LoVo (cell line): ENCODE measurements at regions not wholly inside any gene's neighbourhood (a gene's known extent, or its start where the extent isn't known, plus 50 kb on each side); places are given as distances from the start of the nearest gene placed in this dataset.
"Not testable (repeated sequence)": the region's sequence is repeated elsewhere in the genome, so short reads cannot be mapped to it uniquely, and the experiment has no call there.

Source experiments
- DNase-seq: peaks from one replicate; pipeline ENCODE4 v3.0.0-alpha.2; 2016; ENCODE audit warnings: low spot score

- DNase-seq = peak; percentile 35
Observed at GRCh38 chr3:152100491-152101132, 168.1 kb upstream of the MBNL1 start.

GRCh38 chr3:152102410-152102809 lies 166.3 kb upstream of the MBNL1 start:
- DNase-seq = no peak

DNA sequence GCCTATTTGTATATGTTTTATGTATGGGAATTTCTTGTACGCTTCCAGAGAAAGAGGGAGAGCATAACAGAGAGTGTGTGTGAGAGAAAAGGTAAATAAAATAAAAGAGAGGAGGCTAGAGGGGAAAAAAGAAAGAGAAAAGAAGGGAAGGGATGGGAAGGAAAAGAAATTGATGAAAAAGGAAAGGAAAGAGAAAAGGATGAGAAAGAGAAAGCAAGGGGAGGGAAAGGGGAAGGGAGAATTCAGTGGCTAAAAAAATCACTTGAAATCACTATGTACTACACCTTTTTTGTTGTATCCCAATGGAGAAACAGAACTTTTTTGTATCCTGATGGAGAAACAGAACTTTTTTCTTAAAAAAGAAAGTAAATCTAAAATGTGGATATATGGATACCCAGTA lies 165.5 kb upstream of the MBNL1 start:
- no peak for DNase-seq

GRCh38 chr3:152104847-152105415 lies 163.8 kb upstream of the MBNL1 start:
- no peak for DNase-seq

GRCh38 chr3:152105446-152105845 lies 163.3 kb upstream of the MBNL1 start:
- DNase-seq = no peak

GRCh38 chr3:152109038-152109437 lies 159.7 kb upstream of the MBNL1 start:
- DNase-seq = no peak

GRCh38 chr3:152113413-152113812 lies 155.3 kb upstream of the MBNL1 start:
- DNase-seq = no peak

GRCh38 chr3:152113992-152114651 lies 154.6 kb upstream of the MBNL1 start:
- DNase-seq = no peak

DNA sequence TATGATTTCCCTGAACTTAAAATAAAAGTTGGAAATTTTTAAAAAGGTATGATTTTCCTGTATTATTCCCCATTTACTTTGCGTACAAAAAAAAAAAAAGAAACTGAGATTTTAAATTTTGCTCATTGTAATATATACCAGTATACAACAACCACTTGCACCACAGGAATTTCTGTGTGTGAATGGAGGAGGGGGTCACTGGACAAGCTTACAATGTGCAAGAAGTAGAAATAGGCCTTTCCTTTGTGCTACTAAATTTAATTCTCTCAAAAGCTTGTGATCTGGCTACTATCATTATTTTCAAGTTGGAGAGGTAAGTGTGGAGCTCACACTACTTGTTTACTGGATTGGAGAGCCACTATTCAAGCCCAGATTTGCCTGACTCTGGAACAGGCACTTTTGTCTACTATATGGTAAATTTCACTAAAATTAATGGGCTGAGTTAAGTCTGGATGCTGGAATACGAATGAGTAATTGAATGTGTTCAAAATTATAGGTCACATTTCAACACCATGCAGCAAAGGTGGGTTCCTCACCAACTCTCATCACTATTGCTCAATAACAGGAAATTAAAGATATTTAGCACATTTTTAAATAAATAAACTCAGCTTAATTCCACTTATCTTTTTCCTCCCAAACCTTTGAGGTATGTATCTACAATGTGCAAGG lies 148.0 kb upstream of the MBNL1 start:
- DNase-seq = no peak

DNA sequence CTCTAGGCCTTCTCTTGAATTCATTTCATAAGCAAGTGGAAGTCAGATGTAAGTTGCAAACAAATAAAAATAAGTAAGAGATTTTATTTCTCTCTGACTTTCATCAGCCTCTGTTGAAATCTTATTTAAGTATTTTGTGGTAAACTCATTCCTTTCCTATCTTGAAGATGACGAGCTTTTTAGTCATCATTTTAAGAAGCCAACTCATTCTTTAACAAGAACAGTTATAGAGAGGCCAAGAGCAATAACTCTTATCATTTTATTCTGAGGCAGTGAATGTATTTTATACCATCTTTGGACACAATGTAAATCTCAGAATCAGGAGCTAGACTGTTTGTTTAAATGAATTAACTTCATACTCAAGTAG lies 147.5 kb upstream of the MBNL1 start:
- DNase-seq = peak; percentile 34

DNA sequence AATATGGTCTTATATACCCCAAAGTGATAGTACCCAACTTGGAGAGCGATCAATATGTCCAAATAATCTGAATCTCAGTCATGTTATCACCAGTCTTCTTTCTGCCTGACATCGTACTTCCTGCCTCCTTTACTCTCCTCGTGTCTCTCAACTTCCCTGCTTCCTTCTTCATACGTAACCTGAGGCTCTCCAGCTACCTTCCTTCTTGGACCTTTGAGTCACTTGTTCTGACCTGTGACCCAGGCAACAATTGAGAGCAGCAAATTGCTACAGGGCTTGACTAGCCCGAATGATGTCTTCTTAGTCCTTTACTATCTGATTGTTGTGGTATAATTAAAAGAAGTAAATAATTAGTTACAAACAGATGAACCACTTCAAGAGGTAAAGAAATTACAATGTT lies 145.9 kb upstream of the MBNL1 start:
- DNase-seq = no peak

- DNase-seq = no peak
Observed at GRCh38 chr3:152123457-152123856, 145.3 kb upstream of the MBNL1 start.

GRCh38 chr3:152126260-152126659 lies 142.5 kb upstream of the MBNL1 start:
- no peak for DNase-seq

- no peak for DNase-seq
Observed at GRCh38 chr3:152127058-152127457, 141.7 kb upstream of the MBNL1 start.

- DNase-seq = no peak
Observed at GRCh38 chr3:152128356-152128755, 140.4 kb upstream of the MBNL1 start.

- no peak for DNase-seq
Observed at GRCh38 chr3:152139651-152140050, 129.1 kb upstream of the MBNL1 start.

DNA sequence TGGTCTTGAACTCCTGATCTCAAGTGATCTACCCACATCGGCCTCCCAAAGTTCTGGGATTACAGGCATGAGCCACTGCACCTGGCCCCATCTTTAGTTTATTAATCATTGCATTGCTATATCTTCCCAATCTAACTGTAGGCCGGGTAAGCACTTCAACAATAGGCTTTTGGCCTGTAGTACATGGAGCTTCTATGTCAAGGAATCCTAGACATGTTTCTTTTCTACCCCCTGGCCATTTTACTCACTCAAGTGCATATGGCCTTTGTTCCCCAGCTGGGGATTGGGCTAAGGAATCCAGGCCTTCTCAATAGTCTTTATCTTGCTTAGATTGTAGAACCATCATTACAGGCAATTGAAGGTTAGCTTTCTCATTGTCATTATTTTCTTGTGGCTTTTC lies 122.3 kb upstream of the MBNL1 start:
- no peak for DNase-seq

DNA sequence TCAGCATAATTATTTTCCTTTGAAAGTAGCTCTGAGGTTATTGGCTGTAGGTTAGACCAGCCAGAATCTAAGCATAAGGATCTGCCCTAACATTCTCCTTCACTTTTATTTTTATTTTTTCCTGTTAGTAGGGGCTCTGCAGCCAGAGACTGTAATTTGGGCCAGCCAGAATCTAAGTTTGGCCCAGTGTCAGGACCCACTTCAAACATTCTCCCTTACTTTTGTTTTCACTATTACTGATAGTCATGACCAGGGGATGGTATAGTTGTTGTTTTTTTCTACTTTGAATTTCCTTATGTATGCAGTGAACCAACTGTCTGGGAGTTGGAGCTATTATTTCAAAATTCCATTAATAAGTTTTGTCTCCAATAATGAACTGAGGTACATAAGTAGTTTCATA lies 121.0 kb upstream of the MBNL1 start:
- no peak for DNase-seq

GRCh38 chr3:152148579-152148978 lies 120.2 kb upstream of the MBNL1 start:
- DNase-seq = no peak

DNA sequence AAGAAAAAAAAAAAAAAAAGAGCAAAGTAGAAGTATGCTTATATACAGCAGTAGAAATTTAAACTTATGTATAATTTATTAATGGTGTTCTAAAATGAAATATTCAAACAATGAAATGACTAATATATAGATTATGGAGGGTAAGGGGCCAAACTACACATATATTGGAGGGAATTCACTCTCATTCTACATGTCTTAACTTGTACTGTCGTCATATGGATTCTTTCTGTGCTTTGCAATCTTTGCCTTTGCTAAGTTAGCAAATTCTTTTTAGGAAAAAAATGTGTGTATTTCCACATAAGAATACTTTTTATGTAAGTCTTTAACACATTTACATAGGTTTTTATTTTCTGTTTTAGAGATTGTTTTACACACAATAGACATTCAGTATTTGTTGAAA lies 118.9 kb upstream of the MBNL1 start:
- DNase-seq = no peak

DNA sequence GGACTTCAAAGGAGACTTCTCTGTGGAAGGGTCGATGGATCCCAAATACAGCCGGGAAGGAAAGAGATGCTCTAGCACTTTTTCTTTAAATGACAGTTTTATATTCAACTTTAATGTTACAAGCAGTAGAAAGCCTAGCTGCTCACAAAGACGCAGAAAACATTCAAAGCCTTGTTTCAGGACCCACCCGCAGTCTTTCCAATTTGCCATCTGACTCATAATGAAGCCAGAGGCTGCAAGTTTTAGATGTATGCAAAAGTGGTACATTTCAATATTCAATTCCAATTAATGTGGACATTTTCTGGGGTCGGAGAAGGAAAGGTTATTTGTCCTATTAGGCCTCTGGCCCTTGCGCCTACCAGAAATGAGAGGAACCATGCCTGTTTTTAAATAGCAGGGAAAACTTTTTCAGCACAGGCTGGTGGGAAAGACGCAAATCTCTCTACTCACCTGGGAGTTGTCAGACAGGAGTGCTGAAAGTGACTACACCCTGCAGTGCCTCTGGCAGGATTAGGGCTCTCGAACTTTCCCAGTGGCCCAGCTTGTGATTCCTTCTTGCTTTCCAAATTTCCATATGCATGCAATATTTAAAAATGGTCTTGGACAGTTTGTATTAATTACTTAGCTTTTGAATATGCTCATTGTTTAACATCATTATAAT lies 117.4 kb upstream of the MBNL1 start:
- no peak for DNase-seq

DNA sequence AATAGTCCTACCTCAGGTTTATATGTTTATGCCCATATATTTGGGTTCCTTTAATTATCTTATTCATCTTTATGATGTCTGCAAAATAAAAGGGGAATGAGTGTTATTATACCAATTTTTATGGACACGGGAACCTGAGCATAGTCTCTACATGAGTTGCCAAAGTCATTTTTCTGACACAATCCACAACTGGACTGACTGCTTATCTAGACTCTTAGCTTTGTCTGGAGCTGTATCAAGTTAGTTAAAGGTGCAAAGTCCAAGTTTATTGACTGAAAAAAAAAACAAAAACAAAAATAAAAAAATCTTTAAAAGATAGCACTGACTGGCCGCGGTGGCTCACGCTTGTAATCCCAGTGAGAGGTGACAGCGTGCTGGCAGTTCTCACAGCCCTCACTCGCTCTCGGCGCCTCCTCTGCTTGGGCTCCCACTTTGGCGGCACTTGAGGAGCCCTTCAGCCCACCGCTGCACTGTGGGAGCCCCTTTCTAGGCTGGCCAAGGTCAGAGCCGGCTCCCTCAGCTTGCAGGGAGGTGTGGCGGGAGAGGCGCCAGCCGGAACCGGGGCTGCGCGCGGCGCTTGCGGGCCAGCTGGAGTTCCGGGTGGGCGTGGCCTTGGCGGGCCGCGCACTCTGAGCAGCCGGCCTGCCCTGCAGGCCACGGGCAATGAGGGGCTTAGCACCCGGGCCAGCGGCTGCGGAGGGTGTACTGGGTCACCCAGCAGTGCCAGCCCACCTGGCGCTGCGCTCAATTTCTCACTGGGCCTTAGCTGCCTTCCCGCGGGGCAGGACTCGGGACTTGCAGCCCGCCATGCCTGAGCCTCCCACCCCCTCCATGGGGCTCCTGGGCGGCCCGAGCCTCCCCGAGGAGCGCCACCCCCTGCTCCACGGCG lies 116.6 kb upstream of the MBNL1 start:
- not testable (repeated sequence) for DNase-seq
